ENCODE measurements at regions not wholly inside any gene's neighbourhood (a gene's known extent, or its start where the extent isn't known, plus 50 kb on each side); places are given as distances from the start of the nearest gene placed in this dataset.

DNA sequence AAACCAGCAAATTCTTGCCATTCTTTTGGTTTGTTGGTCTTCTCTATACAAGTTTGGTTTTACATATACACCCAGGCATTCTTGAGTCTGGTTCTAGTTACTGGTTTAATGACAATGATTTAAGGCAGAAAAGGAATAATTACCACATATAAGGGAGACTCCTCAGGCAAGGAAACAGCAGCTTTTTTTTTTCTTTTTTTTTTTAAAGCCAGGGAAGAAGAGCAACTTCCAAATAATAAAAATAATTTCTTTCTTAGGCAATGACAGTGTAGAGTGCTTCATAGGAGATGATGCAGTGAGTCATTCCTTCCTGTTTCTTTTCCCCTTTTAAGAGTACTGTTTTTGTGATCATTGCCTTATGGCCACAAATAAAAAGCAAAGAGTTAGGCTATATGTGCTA, 289.7 kb downstream of the DKK2 start:
- TF ChIP-seq, protein P1, sequence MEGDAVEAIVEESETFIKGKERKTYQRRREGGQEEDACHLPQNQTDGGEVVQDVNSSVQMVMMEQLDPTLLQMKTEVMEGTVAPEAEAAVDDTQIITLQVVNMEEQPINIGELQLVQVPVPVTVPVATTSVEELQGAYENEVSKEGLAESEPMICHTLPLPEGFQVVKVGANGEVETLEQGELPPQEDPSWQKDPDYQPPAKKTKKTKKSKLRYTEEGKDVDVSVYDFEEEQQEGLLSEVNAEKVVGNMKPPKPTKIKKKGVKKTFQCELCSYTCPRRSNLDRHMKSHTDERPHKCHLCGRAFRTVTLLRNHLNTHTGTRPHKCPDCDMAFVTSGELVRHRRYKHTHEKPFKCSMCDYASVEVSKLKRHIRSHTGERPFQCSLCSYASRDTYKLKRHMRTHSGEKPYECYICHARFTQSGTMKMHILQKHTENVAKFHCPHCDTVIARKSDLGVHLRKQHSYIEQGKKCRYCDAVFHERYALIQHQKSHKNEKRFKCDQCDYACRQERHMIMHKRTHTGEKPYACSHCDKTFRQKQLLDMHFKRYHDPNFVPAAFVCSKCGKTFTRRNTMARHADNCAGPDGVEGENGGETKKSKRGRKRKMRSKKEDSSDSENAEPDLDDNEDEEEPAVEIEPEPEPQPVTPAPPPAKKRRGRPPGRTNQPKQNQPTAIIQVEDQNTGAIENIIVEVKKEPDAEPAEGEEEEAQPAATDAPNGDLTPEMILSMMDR (IDR thresholded peaks at IDR 0.05; ENCODE audit: extremely low read depth in 1 of 2, insufficient read depth in 1 of 2, low read depth in 1 of 2, low read length in 2 of 2), result no peak
- TF ChIP-seq POLR2AphosphoS5 (IDR thresholded peaks at IDR 0.05; ENCODE audit: insufficient read depth, low read depth, low read length), result no peak

All from endothelial cell of umbilical vein (primary cell).